Gastroesophageal sphincter (tissue), 4 donors: ENCODE measurements at regions not wholly inside any gene's neighbourhood (a gene's known extent, or its start where the extent isn't known, plus 50 kb on each side); places are given as distances from the start of the nearest gene placed in this dataset.

ENCODE experiments used
- ATAC-seq: fragments of 150-250 bp; one replicate; pipeline ENCODE4 v1.9.1; 2016; ENCODE audit warnings: mild to moderate bottlenecking, moderate library complexity
- H3K27ac ChIP-seq, 4 donors: fragments of 200-600 bp; sonication (generic) in 3 of 4; 1 replicate in 3 of 4; 2 replicates in 1 of 4; pipeline ENCODE4 v1.5.1; 2016 to 2019
- H3K27me3 ChIP-seq: fragments of 200-600 bp; sonication (generic); one replicate; pipeline ENCODE4 v1.5.1; 2019
- H3K36me3 ChIP-seq, 2 donors: fragments of 200-600 bp; sonication (generic); one replicate each; pipeline ENCODE4 v1.5.1; 2019; ENCODE audit warnings: control low read depth in 1 of 2
- H3K4me1 ChIP-seq, 3 donors: fragments of 200-600 bp; sonication (generic); 1 replicate in 2 of 3; 2 replicates in 1 of 3; pipeline ENCODE4 v1.5.1; 2016 to 2019; ENCODE audit warnings: control low read depth in 2 of 3
- H3K4me3 ChIP-seq, 2 donors: fragments of 200-600 bp; sonication (generic); one replicate each; pipeline ENCODE4 v1.5.1; 2019; ENCODE audit warnings: mild to moderate bottlenecking in 1 of 2, moderate library complexity in 1 of 2
- H3K9me3 ChIP-seq, 3 donors: fragments of 200-600 bp; sonication (generic); one replicate each; pipeline ENCODE4 v1.5.1; 2017 to 2019; ENCODE audit warnings: control low read depth in 2 of 3
- CTCF ChIP-seq, 4 experiments: fragments of 200-600 bp in 2 of 4; fragments of 450-650 bp in 2 of 4; sonication (generic) in 1 of 4; IDR thresholded peaks; one replicate each; pipeline ENCODE4 v1.5.1; 2017 to 2019; ENCODE audit warnings: antibody characterized with exemption in 4 of 4, mild to moderate bottlenecking in 2 of 4, moderate library complexity in 2 of 4
- EP300 ChIP-seq: sonication (generic); formaldehyde crosslinking; IDR thresholded peaks from one replicate; pipeline ENCODE4 v1.6.1; 2017; ENCODE audit warnings: antibody characterized with exemption, mild to moderate bottlenecking
- POLR2A ChIP-seq, 2 donors: fragments of 450-650 bp; IDR thresholded peaks; one replicate each; pipeline ENCODE4 v1.6.1; 2017; ENCODE audit warnings: antibody characterized with exemption in 2 of 2, mild to moderate bottlenecking in 2 of 2, moderate library complexity in 1 of 2
- POLR2AphosphoS5 ChIP-seq: sonication (generic); formaldehyde crosslinking; IDR thresholded peaks from one replicate; pipeline ENCODE4 v1.6.1; 2017; ENCODE audit warnings: antibody characterized with exemption
- WGBS, 2 donors: methylation state at CpG; one replicate each; pipeline ENCODE4 v1.1.5; 2018; ENCODE audit warnings: low coverage in 1 of 2; 5-methylcytosine and 5-hydroxymethylcytosine counted together

- WGBS, 2 donors, result 50 to 75% methylated on average over 1 of the region's 1 CpG
- Histone ChIP-seq H3K36me3 (no peaks in the 10 kb centered on the region), H3K4me3 (no peak overlapping the region), H3K27ac (no peak overlapping the region), H3K27me3 (no peaks in the 10 kb centered on the region), H3K4me1 (no peaks in the 10 kb centered on the region), H3K9me3 (no peaks in the 10 kb centered on the region)
- TF ChIP-seq EP300, result no peak
- no peak for TF ChIP-seq POLR2AphosphoS5
- TF ChIP-seq POLR2A (IDR thresholded peaks at IDR 0.05), result no peak
- no peak for TF ChIP-seq CTCF (IDR thresholded peaks at IDR 0.05)
- ATAC-seq, result no peak
Observed at GRCh38 chr7:46784732-46785131, 797.2 kb downstream of the TNS3 start.

GRCh38 chr7:46781901-46782439, 799.9 kb downstream of the TNS3 start:
- H3K27ac ChIP-seq, result no peak overlapping the region
- H3K36me3 ChIP-seq, result no peaks in the 10 kb centered on the region
- H3K27me3 ChIP-seq, result no peaks in the 10 kb centered on the region
- WGBS, 2 donors, result 86 to 100% methylated on average over 1 of the region's 2 CpGs
- no peaks in the 10 kb centered on the region for H3K4me1 ChIP-seq
- no peaks in the 10 kb centered on the region for H3K9me3 ChIP-seq
- no peak for TF ChIP-seq POLR2AphosphoS5
- no peak for TF ChIP-seq CTCF (IDR thresholded peaks at IDR 0.05)
- no peak for TF ChIP-seq POLR2A (IDR thresholded peaks at IDR 0.05)
- no peak for TF ChIP-seq EP300
- no peak for ATAC-seq
- no peak overlapping the region for H3K4me3 ChIP-seq

DNA sequence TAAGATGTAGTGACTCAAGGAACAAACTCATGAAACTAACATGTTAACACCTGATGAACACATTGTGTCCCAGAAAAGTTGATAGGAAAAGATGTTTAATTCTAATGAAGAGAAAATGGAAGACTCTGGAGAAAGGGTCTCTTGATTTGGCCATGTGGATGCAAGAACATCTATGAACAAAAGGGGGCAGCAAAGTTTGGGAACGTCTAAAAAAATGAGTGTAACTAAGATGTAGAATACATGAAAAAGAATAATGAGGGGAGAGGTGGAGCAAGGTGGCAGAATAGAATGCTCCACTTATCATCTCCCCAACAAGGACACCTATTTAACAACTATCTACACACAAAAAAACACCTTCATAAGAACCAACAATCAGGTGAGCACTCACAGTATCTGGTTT, 805.1 kb downstream of the TNS3 start:
- no peak overlapping the region for H3K4me3 ChIP-seq
- H3K27ac ChIP-seq, result no peak overlapping the region
- no peaks in the 10 kb centered on the region for H3K36me3 ChIP-seq
- TF ChIP-seq POLR2AphosphoS5 (no peak), POLR2A (IDR thresholded peaks at IDR 0.05) (no peak), CTCF (IDR thresholded peaks at IDR 0.05) (peak in 3 of 4 experiments; percentile 18 to 34 (median 25))
- WGBS, 2 donors, result 5 to 17% methylated on average over 1 of the region's 1 CpG
- H3K9me3 ChIP-seq, result no peaks in the 10 kb centered on the region
- no peaks in the 10 kb centered on the region for H3K27me3 ChIP-seq
- peaks cover 6 to 37% (median 30%) of the 10 kb centered on the region in 3 donors for H3K4me1 ChIP-seq
- ATAC-seq, result no peak

DNA sequence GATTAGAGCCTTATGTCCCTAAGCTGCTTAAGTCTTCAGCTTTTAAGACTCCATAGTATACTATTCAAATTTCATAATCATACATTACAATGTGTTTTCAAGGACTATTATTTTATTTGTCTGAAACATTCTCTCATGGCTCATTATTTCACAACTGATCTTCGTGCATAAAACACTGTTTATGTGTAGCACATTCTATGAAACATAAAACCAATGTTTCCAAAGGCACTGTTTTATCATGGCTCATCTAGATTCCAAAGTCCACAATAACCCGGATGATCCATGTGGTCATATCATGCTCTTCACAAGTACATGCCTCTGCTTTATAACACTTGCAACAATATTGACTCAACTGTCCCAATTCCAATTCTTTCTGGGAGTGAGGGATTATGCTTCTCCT, 806.1 kb downstream of the TNS3 start:
- no peak for ATAC-seq
- peaks cover 6 to 38% (median 30%) of the 10 kb centered on the region in 3 donors for H3K4me1 ChIP-seq
- H3K27me3 ChIP-seq, result no peaks in the 10 kb centered on the region
- H3K9me3 ChIP-seq, result no peaks in the 10 kb centered on the region
- no peaks in the 10 kb centered on the region for H3K36me3 ChIP-seq
- 56 to 68% methylated on average over 1 to 2 of the region's 2 CpGs for WGBS, 2 donors
- TF ChIP-seq CTCF (IDR thresholded peaks at IDR 0.05) (no peak), EP300 (no peak), POLR2AphosphoS5 (no peak), POLR2A (IDR thresholded peaks at IDR 0.05) (no peak)
- H3K4me3 ChIP-seq, result no peak overlapping the region
- H3K27ac ChIP-seq, result no peak overlapping the region

DNA sequence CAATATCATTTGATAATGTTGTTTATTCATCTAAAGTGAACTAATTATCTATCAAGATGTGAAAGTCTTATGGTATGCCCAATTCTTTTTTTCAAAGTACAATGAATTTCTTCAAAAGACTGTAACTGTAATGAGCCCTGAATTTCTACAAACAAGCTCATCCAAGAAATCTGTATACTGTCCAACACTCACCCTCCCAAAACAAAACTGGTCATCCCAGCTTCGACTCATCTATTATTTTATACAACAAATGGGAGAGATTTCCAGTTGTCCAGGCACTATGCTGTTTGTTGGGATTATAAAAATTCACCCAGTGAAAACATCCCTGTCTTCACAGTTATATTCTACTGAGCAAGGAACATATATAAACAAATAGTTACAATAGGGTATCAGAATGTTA, 806.9 kb downstream of the TNS3 start:
- Histone ChIP-seq H3K27me3 (no peaks in the 10 kb centered on the region), H3K4me1 (peaks cover 6 to 38% (median 30%) of the 10 kb centered on the region in 3 donors), H3K9me3 (no peaks in the 10 kb centered on the region), H3K36me3 (no peaks in the 10 kb centered on the region), H3K27ac (peak overlapping the region; percentile 52 to 81 (median 76)), H3K4me3 (no peak overlapping the region)
- no peak for ATAC-seq
- WGBS, 2 donors, result 70 to 95% methylated on average over 1 of the region's 1 CpG
- TF ChIP-seq POLR2A (IDR thresholded peaks at IDR 0.05), result no peak
- no peak for TF ChIP-seq CTCF (IDR thresholded peaks at IDR 0.05)
- no peak for TF ChIP-seq POLR2AphosphoS5
- no peak for TF ChIP-seq EP300
